ENCODE measurements at regions not wholly inside any gene's neighbourhood (a gene's known extent, or its start where the extent isn't known, plus 50 kb on each side); places are given as distances from the start of the nearest gene placed in this dataset.

GRCh38 chr12:77630344-77630743 is 200.3 kb upstream of the NAV3 start:
- Histone ChIP-seq H4K20me1 (ENCODE audit: insufficient read depth, low read length) (no peaks in the 10 kb centered on the region), H3K9ac (ENCODE audit: low read length) (no peak overlapping the region), H3K4me1 (ENCODE audit: insufficient read depth, low read length) (no peaks in the 10 kb centered on the region), H3K27ac (ENCODE audit: low read depth, low read length) (no peak overlapping the region), H3K9me3 (ENCODE audit: insufficient read depth, low read depth, low read length) (no peaks in the 10 kb centered on the region), H3K4me3 (ENCODE audit: insufficient read depth, low read depth, low read length) (no peak overlapping the region), H3K27me3 (ENCODE audit: insufficient read depth, low read length) (no peaks in the 10 kb centered on the region), H2AFZ (ENCODE audit: low read depth, low read length) (no peak overlapping the region), H3K36me3 (ENCODE audit: insufficient read depth, low read length) (no peaks in the 10 kb centered on the region), H3K79me2 (ENCODE audit: insufficient read depth, low read length) (no peaks in the 10 kb centered on the region), H3K4me2 (ENCODE audit: low read length) (no peak overlapping the region)
- no peaks in the 10 kb centered on the region for H3K27me3 Mint-ChIP-seq (ENCODE audit: low read depth, unreplicated experiment)
- H3K36me3 Mint-ChIP-seq (ENCODE audit: low read depth, unreplicated experiment) = no peaks in the 10 kb centered on the region
- no peaks in the 10 kb centered on the region for H3K9me3 Mint-ChIP-seq (ENCODE audit: unreplicated experiment)
- DNase-seq (ENCODE audit: low read depth) (no peak), FAIRE-seq (no peak)
- H3K27ac Mint-ChIP-seq (ENCODE audit: unreplicated experiment) = no peak overlapping the region
- no peak for TF ChIP-seq CTCF (IDR thresholded peaks at IDR 0.05; ENCODE audit: insufficient read depth, low read depth, low read length)
- TF ChIP-seq EZH2 (IDR thresholded peaks at IDR 0.05; ENCODE audit: insufficient read depth, low read length) = no peak
- H3K4me1 Mint-ChIP-seq (ENCODE audit: low read depth, unreplicated experiment) = peaks cover 3% of the 10 kb centered on the region
- no peak overlapping the region for H3K4me3 Mint-ChIP-seq (ENCODE audit: unreplicated experiment)

GRCh38 chr12:77629141-77629540 is 201.6 kb upstream of the NAV3 start:
- H4K20me1 ChIP-seq (ENCODE audit: insufficient read depth, low read length) = no peaks in the 10 kb centered on the region
- no peak overlapping the region for H3K27ac ChIP-seq (ENCODE audit: low read depth, low read length)
- DNase-seq (ENCODE audit: low read depth) (no peak), FAIRE-seq (no peak)
- TF ChIP-seq CTCF (IDR thresholded peaks at IDR 0.05; ENCODE audit: insufficient read depth, low read depth, low read length) = no peak
- TF ChIP-seq EZH2 (IDR thresholded peaks at IDR 0.05; ENCODE audit: insufficient read depth, low read length) = no peak
- no peak overlapping the region for H3K27ac Mint-ChIP-seq (ENCODE audit: unreplicated experiment)
- no peak overlapping the region for H3K4me3 ChIP-seq (ENCODE audit: insufficient read depth, low read depth, low read length)
- no peaks in the 10 kb centered on the region for H3K36me3 Mint-ChIP-seq (ENCODE audit: low read depth, unreplicated experiment)
- H3K9me3 ChIP-seq (ENCODE audit: insufficient read depth, low read depth, low read length) = no peaks in the 10 kb centered on the region
- H3K36me3 ChIP-seq (ENCODE audit: insufficient read depth, low read length) = no peaks in the 10 kb centered on the region
- no peak overlapping the region for H3K9ac ChIP-seq (ENCODE audit: low read length)
- no peaks in the 10 kb centered on the region for H3K27me3 ChIP-seq (ENCODE audit: insufficient read depth, low read length)
- H3K4me2 ChIP-seq (ENCODE audit: low read length) = no peak overlapping the region
- H3K9me3 Mint-ChIP-seq (ENCODE audit: unreplicated experiment) = no peaks in the 10 kb centered on the region
- H3K4me1 Mint-ChIP-seq (ENCODE audit: low read depth, unreplicated experiment) = peaks cover 3% of the 10 kb centered on the region
- no peak overlapping the region for H3K4me3 Mint-ChIP-seq (ENCODE audit: unreplicated experiment)
- no peak overlapping the region for H2AFZ ChIP-seq (ENCODE audit: low read depth, low read length)
- no peaks in the 10 kb centered on the region for H3K79me2 ChIP-seq (ENCODE audit: insufficient read depth, low read length)
- no peaks in the 10 kb centered on the region for H3K27me3 Mint-ChIP-seq (ENCODE audit: low read depth, unreplicated experiment)
- no peaks in the 10 kb centered on the region for H3K4me1 ChIP-seq (ENCODE audit: insufficient read depth, low read length)

- no peaks in the 10 kb centered on the region for H3K4me1 ChIP-seq (ENCODE audit: insufficient read depth, low read length)
- H3K4me3 Mint-ChIP-seq (ENCODE audit: unreplicated experiment) = no peak overlapping the region
- peak overlapping the region; percentile 76 for H3K27ac ChIP-seq (ENCODE audit: low read depth, low read length)
- no peak overlapping the region for H3K4me3 ChIP-seq (ENCODE audit: insufficient read depth, low read depth, low read length)
- H3K9ac ChIP-seq (ENCODE audit: low read length) = peak overlapping the region; percentile 38
- TF ChIP-seq EZH2 (IDR thresholded peaks at IDR 0.05; ENCODE audit: insufficient read depth, low read length) = no peak
- TF ChIP-seq CTCF (IDR thresholded peaks at IDR 0.05; ENCODE audit: insufficient read depth, low read depth, low read length) = no peak
- H3K79me2 ChIP-seq (ENCODE audit: insufficient read depth, low read length) = no peaks in the 10 kb centered on the region
- H3K36me3 Mint-ChIP-seq (ENCODE audit: low read depth, unreplicated experiment) = no peaks in the 10 kb centered on the region
- no peak overlapping the region for H2AFZ ChIP-seq (ENCODE audit: low read depth, low read length)
- DNase-seq (ENCODE audit: low read depth) (peak; percentile 92), FAIRE-seq (peak; percentile 89)
- peak overlapping the region; percentile 36 for H3K4me2 ChIP-seq (ENCODE audit: low read length)
- H3K27ac Mint-ChIP-seq (ENCODE audit: unreplicated experiment) = no peak overlapping the region
- no peaks in the 10 kb centered on the region for H3K9me3 Mint-ChIP-seq (ENCODE audit: unreplicated experiment)
- no peaks in the 10 kb centered on the region for H3K27me3 ChIP-seq (ENCODE audit: insufficient read depth, low read length)
- peaks cover 3% of the 10 kb centered on the region for H3K4me1 Mint-ChIP-seq (ENCODE audit: low read depth, unreplicated experiment)
- no peaks in the 10 kb centered on the region for H3K9me3 ChIP-seq (ENCODE audit: insufficient read depth, low read depth, low read length)
- no peaks in the 10 kb centered on the region for H3K27me3 Mint-ChIP-seq (ENCODE audit: low read depth, unreplicated experiment)
- H3K36me3 ChIP-seq (ENCODE audit: insufficient read depth, low read length) = no peaks in the 10 kb centered on the region
- H4K20me1 ChIP-seq (ENCODE audit: insufficient read depth, low read length) = no peaks in the 10 kb centered on the region
Observed at GRCh38 chr12:77625441-77625840, 205.3 kb upstream of the NAV3 start.

All from astrocyte (in vitro differentiated cells and primary cell).